Erythroblast (primary cell): ENCODE measurements at regions not wholly inside any gene's neighbourhood (a gene's known extent, or its start where the extent isn't known, plus 50 kb on each side); places are given as distances from the start of the nearest gene placed in this dataset.

Experiments used
- GATA1 ChIP-seq: IDR thresholded peaks from 2 replicates; pipeline ENCODE4 v1.6.1; 2011; ENCODE audit warnings: low read depth, mild to moderate bottlenecking, control low read depth, low read length, moderate library complexity
- POLR2A ChIP-seq: IDR thresholded peaks from 2 replicates; pipeline ENCODE4 v1.6.1; 2011; ENCODE audit warnings: mild to moderate bottlenecking, low read length

- TF ChIP-seq POLR2A (no peak), GATA1 (no peak)
Observed at GRCh38 chr2:47661310-47661709, 90.5 kb upstream of the KCNK12 start.
